Esophagus (tissue), 2 donors: ENCODE measurements at regions not wholly inside any gene's neighbourhood (a gene's known extent, or its start where the extent isn't known, plus 50 kb on each side); places are given as distances from the start of the nearest gene placed in this dataset.

Experiments
- H3K27ac ChIP-seq, 2 donors: one replicate each; pipeline ENCODE4 v1.5.1; 2013; ENCODE audit warnings: low read depth in 2 of 2, mild to moderate bottlenecking in 2 of 2, inconsistent platforms in 1 of 2, low read length in 1 of 2, moderate library complexity in 1 of 2
- H3K27me3 ChIP-seq, 2 donors: one replicate each; pipeline ENCODE4 v1.6.1; 2013; ENCODE audit warnings: low read length in 2 of 2, control low read depth in 1 of 2, mild to moderate bottlenecking in 1 of 2; ENCODE audit not compliant: insufficient read depth in 2 of 2, control insufficient read depth in 1 of 2
- H3K36me3 ChIP-seq, 2 donors: one replicate each; pipeline ENCODE4 v1.6.1; 2013; ENCODE audit warnings: low read length in 1 of 2; ENCODE audit not compliant: control insufficient read depth in 2 of 2, insufficient read depth in 2 of 2
- H3K4me1 ChIP-seq, 2 donors: one replicate each; pipeline ENCODE4 v1.6.1; 2013; ENCODE audit warnings: low read length in 1 of 2; ENCODE audit not compliant: control insufficient read depth in 2 of 2, insufficient read depth in 2 of 2
- H3K4me3 ChIP-seq, 2 donors: one replicate each; pipeline ENCODE4 v1.5.1; 2013; ENCODE audit warnings: low read length in 2 of 2, mild to moderate bottlenecking in 2 of 2, low read depth in 1 of 2, moderate library complexity in 1 of 2
- H3K9me3 ChIP-seq, 2 donors: one replicate each; pipeline ENCODE4 v1.6.1; 2013; ENCODE audit warnings: mild to moderate bottlenecking in 2 of 2, low read depth in 1 of 2, low read length in 1 of 2, moderate library complexity in 1 of 2; ENCODE audit not compliant: control insufficient read depth in 2 of 2, insufficient read depth in 1 of 2
- WGBS, 2 donors: extraction: QIAGEN DNeasy Blood & Tissue Kit; methylation state at CpG; one replicate each; pipeline ENCODE4 v1.1.7; 2013; 5-methylcytosine and 5-hydroxymethylcytosine counted together
- donor health status: healthy with polysubstance abuse.
- donor health status: Bipolar disorder and iron deficiency.

DNA sequence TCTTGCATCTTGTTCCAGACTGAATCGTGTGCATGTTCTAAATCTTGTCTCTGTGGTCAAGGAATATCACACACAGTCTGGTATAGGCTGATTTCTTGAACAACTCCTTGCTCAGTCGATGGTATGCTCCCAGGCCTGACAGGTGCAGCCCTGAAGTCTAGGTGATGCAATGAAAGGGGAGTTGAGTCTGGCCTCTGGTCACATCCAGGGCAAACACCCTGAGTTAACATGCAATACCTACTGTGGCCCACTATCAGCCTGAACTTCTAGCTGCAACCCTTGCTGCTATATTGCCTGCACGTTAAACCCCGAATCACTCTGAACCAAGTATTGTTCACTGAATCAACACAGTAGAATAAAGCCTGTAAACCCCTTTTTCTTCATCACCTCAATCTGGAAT, 303.4 kb downstream of the USP25 start:
- Histone ChIP-seq H3K4me3 (no peak overlapping the region), H3K27me3 (no peaks in the 10 kb centered on the region), H3K9me3 (no peaks in the 10 kb centered on the region), H3K36me3 (no peaks in the 10 kb centered on the region), H3K4me1 (no peaks in the 10 kb centered on the region), H3K27ac (no peak overlapping the region)
- WGBS, 2 donors, result 88 to 89% methylated on average over 4 of the region's 4 CpGs

DNA sequence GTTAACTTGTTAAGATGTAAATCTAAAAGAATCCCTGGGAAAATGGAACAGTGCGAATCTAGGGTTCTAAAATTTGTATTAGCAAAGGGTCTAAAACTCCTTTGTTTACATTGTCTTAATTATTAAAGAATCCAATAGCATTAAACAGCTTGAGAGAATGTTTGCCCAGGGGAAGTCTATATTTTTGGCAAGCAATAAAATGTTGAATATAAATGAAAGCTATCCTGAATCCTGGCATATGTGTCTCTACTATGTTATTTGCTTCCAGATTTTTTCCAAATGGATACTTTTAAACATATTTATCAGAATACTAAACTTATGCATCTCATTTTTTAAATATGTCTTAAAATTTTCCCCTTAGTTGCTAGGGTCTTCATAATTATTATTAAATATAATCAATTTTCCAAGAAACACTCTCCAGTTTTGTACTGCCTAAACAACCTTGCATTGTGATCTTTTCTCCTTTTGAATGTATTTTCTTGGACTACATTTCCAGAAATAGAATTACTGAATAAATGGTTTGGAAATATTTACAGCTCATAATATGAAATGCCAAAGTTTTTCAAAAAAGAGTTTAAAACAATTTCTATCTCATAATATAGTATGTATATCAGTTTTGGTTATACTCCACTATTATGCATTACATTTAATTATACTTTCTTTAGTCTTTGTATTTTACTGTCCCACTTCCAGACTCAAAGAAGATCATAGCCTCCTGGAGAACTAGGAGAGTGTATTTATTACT, 304.8 kb downstream of the USP25 start:
- 0 to 37% methylated on average over 1 of the region's 1 CpG for WGBS, 2 donors
- no peaks in the 10 kb centered on the region for H3K27me3 ChIP-seq

DNA sequence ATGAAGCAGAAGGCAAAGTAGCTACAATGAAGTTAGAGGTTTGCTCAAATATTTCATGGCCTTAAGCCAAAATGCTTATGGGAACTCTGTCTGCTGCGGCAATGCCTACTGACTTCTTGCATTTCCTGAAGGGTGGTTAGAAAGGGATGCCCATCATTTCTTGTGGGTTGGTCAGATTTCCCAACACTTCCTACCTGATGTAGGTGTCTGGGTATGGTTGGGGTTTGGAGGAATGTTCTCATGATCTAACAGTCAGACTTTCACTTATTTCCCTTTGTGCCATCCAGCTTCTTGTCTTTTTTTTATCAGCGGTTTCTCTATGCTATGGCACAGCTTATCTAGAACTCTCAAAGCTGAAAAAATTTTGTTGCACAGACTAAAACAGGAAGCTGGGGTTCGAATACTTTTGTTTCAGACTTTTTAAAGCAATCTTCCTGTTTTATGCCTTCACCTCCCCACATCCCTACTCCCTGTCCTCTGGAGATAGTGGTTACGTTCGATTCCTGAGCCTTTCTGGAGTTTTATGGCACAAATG, 307.7 kb downstream of the USP25 start:
- Histone ChIP-seq H3K27me3 (peaks cover 0 to 2% of the 10 kb centered on the region in 2 donors), H3K4me1 (no peaks in the 10 kb centered on the region), H3K9me3 (no peaks in the 10 kb centered on the region), H3K36me3 (no peaks in the 10 kb centered on the region), H3K4me3 (no peak overlapping the region), H3K27ac (no peak overlapping the region)
- WGBS, 2 donors, result 71 to 72% methylated on average over 5 of the region's 5 CpGs

More for the DNA sequence above, 304.8 kb downstream of the USP25 start:
- H3K36me3 ChIP-seq, result no peaks in the 10 kb centered on the region
- H3K9me3 ChIP-seq, result no peaks in the 10 kb centered on the region
- no peak overlapping the region for H3K4me3 ChIP-seq
- no peaks in the 10 kb centered on the region for H3K4me1 ChIP-seq
- H3K27ac ChIP-seq, result no peak overlapping the region

DNA sequence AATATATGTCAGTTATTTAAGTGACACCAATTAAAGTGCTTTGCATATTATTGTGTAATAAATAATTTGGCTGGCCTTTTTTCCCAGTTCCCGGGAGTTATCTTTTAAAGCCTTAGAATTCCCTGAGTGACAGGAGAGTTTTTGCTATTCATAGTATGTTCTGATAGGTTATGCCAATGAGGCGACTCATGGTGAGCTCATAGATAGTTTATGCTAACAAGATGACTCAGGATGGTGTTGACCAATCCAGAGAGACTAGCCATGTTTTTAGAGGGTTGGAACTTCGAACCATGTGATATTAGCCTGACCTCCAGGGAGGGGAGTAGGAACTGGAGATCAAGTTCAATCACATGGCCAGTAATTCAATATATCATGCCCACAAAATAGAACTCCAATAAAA, 310.8 kb downstream of the USP25 start:
- H3K4me3 ChIP-seq, result no peak overlapping the region
- H3K27me3 ChIP-seq, result peaks cover 0 to 2% of the 10 kb centered on the region in 2 donors
- 85 to 86% methylated on average over 3 of the region's 3 CpGs for WGBS, 2 donors
- no peak overlapping the region for H3K27ac ChIP-seq
- no peaks in the 10 kb centered on the region for H3K4me1 ChIP-seq
- H3K36me3 ChIP-seq, result no peaks in the 10 kb centered on the region
- H3K9me3 ChIP-seq, result no peaks in the 10 kb centered on the region

DNA sequence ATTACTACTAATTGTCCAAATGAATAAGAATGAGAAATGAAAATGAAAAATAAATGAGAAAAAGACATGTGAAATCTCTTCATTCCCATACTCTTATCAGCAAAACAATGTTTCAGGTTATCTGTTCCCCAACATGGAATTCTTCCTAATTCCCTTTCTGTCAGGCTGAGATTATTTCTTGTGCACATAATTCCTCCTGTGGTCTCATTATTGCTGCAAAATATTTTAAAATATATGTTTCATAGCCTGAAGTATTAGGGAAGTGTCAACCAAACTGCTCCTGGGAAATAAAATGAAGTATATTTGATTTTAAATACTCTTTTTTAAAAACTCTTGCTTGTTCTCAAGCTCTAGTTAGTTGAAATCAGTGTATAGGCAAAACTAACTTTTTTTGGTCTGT, 314.9 kb downstream of the USP25 start:
- H3K27ac ChIP-seq, result no peak overlapping the region
- peaks cover 0 to 2% of the 10 kb centered on the region in 2 donors for H3K27me3 ChIP-seq
- no peaks in the 10 kb centered on the region for H3K4me1 ChIP-seq
- no peaks in the 10 kb centered on the region for H3K36me3 ChIP-seq
- no peak overlapping the region for H3K4me3 ChIP-seq
- H3K9me3 ChIP-seq, result no peaks in the 10 kb centered on the region

DNA sequence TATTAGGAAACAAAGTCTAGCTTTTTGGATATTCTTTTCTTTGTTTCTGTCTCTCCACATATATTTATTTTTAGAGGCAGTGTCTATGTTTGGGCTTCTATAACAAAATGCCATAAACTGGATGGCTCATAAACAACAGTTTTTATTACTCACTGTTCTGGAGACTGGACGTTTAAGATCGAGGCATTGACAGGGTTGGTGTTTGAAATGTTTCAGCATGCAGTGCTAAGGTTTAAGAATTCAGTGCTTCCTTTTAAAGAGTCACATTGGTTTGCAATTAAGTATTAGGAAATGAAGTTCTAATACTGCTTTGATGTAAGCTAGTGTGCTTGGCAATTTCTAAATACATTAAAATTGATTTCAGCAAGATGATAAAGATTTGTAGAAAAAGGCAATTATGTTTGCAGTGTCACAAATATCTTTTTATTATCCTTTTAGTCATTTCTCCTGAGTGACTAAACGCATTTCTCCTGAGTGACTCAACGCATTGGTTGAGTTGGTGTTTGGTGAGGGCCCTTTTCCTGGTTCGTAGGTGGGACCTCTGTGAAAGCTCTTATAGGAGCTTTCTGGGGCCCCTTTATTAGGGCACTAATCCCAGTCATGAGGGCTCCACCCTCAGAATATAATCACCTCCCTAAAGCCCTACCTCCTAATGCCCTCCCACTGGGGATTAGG, 317.0 kb downstream of the USP25 start:
- 83 to 91% methylated on average over 5 of the region's 5 CpGs for WGBS, 2 donors
- no peak overlapping the region for H3K27ac ChIP-seq
- no peak overlapping the region for H3K4me3 ChIP-seq
- H3K4me1 ChIP-seq, result no peaks in the 10 kb centered on the region
- H3K36me3 ChIP-seq, result no peaks in the 10 kb centered on the region
- H3K27me3 ChIP-seq, result no peaks in the 10 kb centered on the region
- no peaks in the 10 kb centered on the region for H3K9me3 ChIP-seq

DNA sequence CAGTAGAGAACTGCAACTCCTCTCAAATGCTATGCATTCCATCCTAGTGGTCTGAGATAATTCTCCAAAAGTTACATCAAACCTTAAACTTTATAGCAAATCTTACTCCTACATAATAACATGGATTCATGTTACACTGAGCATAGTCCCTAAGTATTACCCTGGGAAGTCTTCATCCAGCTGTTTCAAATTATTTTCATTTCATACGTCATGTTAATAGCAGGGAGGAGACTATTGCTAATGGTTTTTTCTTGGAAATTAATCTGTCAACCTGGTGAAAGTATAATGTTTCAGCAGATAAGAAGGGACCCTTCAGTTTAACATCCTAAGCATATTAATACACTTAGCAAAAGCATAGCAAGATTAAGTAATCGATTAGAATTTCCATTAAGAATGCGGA, 318.1 kb downstream of the USP25 start:
- Histone ChIP-seq H3K27ac (no peak overlapping the region), H3K9me3 (no peaks in the 10 kb centered on the region), H3K4me3 (no peak overlapping the region), H3K36me3 (no peaks in the 10 kb centered on the region), H3K4me1 (no peaks in the 10 kb centered on the region), H3K27me3 (no peaks in the 10 kb centered on the region)
- WGBS, 2 donors, result 84 to 91% methylated on average over 3 of the region's 3 CpGs

DNA sequence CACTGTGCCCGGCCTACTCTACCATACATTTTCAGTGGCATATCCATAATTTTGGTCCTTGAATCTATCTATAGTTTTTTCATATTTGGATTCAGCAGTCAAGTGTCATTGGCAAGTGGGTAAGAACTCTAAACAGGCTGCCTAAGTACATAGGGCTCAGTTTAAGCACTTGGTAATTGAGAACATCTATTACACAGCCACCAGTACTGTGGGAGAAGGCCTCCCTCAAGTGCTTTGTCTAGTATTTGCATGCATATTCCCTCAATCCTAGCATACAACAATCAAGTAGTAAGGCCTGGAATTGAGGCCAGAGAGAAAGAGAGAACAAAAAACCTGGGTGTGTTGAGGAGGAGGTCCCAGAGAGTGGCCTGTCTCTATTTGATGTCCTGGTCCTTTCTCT, 325.2 kb downstream of the USP25 start:
- Histone ChIP-seq H3K9me3 (no peaks in the 10 kb centered on the region), H3K27me3 (no peaks in the 10 kb centered on the region), H3K4me1 (no peaks in the 10 kb centered on the region), H3K27ac (no peak overlapping the region), H3K36me3 (no peaks in the 10 kb centered on the region), H3K4me3 (no peak overlapping the region)
- 68 to 87% methylated on average over 1 of the region's 1 CpG for WGBS, 2 donors

DNA sequence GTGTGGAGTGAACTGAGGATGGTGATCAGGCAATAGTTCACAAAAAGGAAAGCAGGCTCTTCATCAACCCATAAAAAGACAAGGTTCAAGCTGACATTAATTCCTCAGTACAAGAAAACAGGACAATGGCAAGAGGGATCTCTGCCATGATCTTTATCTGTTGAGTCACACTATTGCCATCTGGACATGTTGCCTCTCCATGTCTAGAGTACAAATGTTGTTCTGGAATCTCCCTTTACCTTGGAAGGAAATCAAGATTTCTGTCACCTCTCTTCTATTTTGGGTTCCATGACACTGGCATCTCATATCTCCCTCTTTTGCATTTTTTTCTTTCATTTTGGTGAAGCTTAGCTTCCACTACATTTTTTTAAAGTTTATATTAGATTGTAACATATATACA, 329.1 kb downstream of the USP25 start:
- H3K27ac ChIP-seq, result no peak overlapping the region
- no peaks in the 10 kb centered on the region for H3K4me1 ChIP-seq
- H3K27me3 ChIP-seq, result no peaks in the 10 kb centered on the region
- no peak overlapping the region for H3K4me3 ChIP-seq
- peaks cover 2 to 8% of the 10 kb centered on the region in 2 donors for H3K9me3 ChIP-seq
- no peaks in the 10 kb centered on the region for H3K36me3 ChIP-seq

DNA sequence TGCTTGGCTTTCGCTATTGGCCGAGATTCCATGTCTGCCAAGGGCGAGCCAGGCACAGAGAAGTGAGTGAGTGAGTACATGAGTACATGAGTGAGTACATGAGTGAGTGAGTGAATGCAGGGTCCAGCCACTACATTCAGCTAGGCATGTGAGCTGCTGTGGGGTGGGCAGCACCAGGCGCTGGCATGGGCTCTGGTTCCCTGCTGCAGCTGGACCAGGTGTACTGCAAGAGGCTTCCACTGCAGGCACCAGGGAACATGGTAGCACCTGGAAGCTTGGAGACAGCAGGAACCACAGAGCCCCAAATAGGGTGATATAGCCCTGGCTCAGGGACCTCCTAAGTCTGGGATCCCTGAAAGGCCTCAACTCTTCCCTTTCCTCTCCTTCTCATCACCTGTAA, 330.2 kb downstream of the USP25 start:
- no peaks in the 10 kb centered on the region for H3K4me1 ChIP-seq
- H3K36me3 ChIP-seq, result no peaks in the 10 kb centered on the region
- H3K27ac ChIP-seq, result no peak overlapping the region
- 95% methylated on average over 4 of the region's 4 CpGs for WGBS, 2 donors
- no peaks in the 10 kb centered on the region for H3K27me3 ChIP-seq
- H3K4me3 ChIP-seq, result no peak overlapping the region
- peaks cover 2 to 8% of the 10 kb centered on the region in 2 donors for H3K9me3 ChIP-seq
